GM21447 (cell line): ENCODE measurements at regions not wholly inside any gene's neighbourhood (a gene's known extent, or its start where the extent isn't known, plus 50 kb on each side); places are given as distances from the start of the nearest gene placed in this dataset.

Experiments used
- ATAC-seq: cut with Tn5 transposase; IDR thresholded peaks from one replicate; pipeline ENCODE4 v1.9.1; 2021; ENCODE audit not compliant: unreplicated experiment

- no peak for ATAC-seq
Observed at GRCh38 chr5:68738236-68738635, 355.6 kb upstream of the SLC30A5 start.

GRCh38 chr5:68738841-68739240, 355.0 kb upstream of the SLC30A5 start:
- ATAC-seq = no peak

GRCh38 chr5:68739752-68740151, 354.1 kb upstream of the SLC30A5 start:
- ATAC-seq = peak; percentile 82

- ATAC-seq = peak; percentile 84
Observed at GRCh38 chr5:68740226-68740910, 353.4 kb upstream of the SLC30A5 start.

- no peak for ATAC-seq
Observed at GRCh38 chr5:68744206-68744605, 349.6 kb upstream of the SLC30A5 start.

GRCh38 chr5:68745448-68745847, 348.4 kb upstream of the SLC30A5 start:
- ATAC-seq = no peak

- no peak for ATAC-seq
Observed at GRCh38 chr5:68746220-68746619, 347.6 kb upstream of the SLC30A5 start.

GRCh38 chr5:68746643-68747420, 347.0 kb upstream of the SLC30A5 start:
- no peak for ATAC-seq

- no peak for ATAC-seq
Observed at GRCh38 chr5:68747521-68747920, 346.3 kb upstream of the SLC30A5 start.

GRCh38 chr5:68748101-68748500, 345.7 kb upstream of the SLC30A5 start:
- no peak for ATAC-seq

- ATAC-seq = no peak
Observed at GRCh38 chr5:68749077-68749476, 344.7 kb upstream of the SLC30A5 start.

- no peak for ATAC-seq
Observed at GRCh38 chr5:68749631-68750030, 344.2 kb upstream of the SLC30A5 start.

GRCh38 chr5:68751661-68752060, 342.2 kb upstream of the SLC30A5 start:
- no peak for ATAC-seq

- no peak for ATAC-seq
Observed at GRCh38 chr5:68754536-68754935, 339.3 kb upstream of the SLC30A5 start.

- no peak for ATAC-seq
Observed at GRCh38 chr5:68755293-68755692, 338.5 kb upstream of the SLC30A5 start.

GRCh38 chr5:68757006-68757405, 336.8 kb upstream of the SLC30A5 start:
- no peak for ATAC-seq

GRCh38 chr5:68757626-68758212, 336.1 kb upstream of the SLC30A5 start:
- no peak for ATAC-seq

- ATAC-seq = no peak
Observed at GRCh38 chr5:68759593-68759992, 334.2 kb upstream of the SLC30A5 start.

- ATAC-seq = no peak
Observed at GRCh38 chr5:68762201-68762600, 331.6 kb upstream of the SLC30A5 start.

- ATAC-seq = no peak
Observed at GRCh38 chr5:68766952-68767464, 326.8 kb upstream of the SLC30A5 start.

GRCh38 chr5:68770551-68770950, 323.3 kb upstream of the SLC30A5 start:
- no peak for ATAC-seq

GRCh38 chr5:68771221-68771620, 322.6 kb upstream of the SLC30A5 start:
- no peak for ATAC-seq
